Lower lobe of right lung (tissue), 2 donors: ENCODE measurements at regions not wholly inside any gene's neighbourhood (a gene's known extent, or its start where the extent isn't known, plus 50 kb on each side); places are given as distances from the start of the nearest gene placed in this dataset.

Experiments used
- ATAC-seq, 2 donors: fragments of 200-7000 bp; cut with Tn5 transposase; one replicate each; pipeline ENCODE4 v1.9.1; 2020 to 2022; ENCODE audit warnings: mild to moderate bottlenecking in 2 of 2, moderate library complexity in 2 of 2
- DNase-seq: peaks from one replicate; pipeline ENCODE4 v3.0.0-alpha.2; 2020
- H3K27ac ChIP-seq: fragments of 200-600 bp; one replicate; pipeline ENCODE4 v1.8.0; 2022
- H3K27me3 ChIP-seq: fragments of 200-600 bp; one replicate; pipeline ENCODE4 v1.8.0; 2022; ENCODE audit warnings: low read depth
- H3K36me3 ChIP-seq: fragments of 200-600 bp; one replicate; pipeline ENCODE4 v1.8.0; 2022; ENCODE audit warnings: mild to moderate bottlenecking
- H3K4me1 ChIP-seq: fragments of 200-600 bp; one replicate; pipeline ENCODE4 v1.8.0; 2022
- H3K4me3 ChIP-seq: fragments of 200-600 bp; one replicate; pipeline ENCODE4 v1.8.0; 2022; ENCODE audit warnings: mild to moderate bottlenecking
- H3K9me3 ChIP-seq: fragments of 200-600 bp; one replicate; pipeline ENCODE4 v1.8.0; 2022
- CTCF ChIP-seq: fragments of 200-600 bp; IDR thresholded peaks from one replicate; pipeline ENCODE4 v1.8.0; 2022; ENCODE audit warnings: antibody characterized with exemption, mild to moderate bottlenecking
- intact Hi-C: fragments of 100-400 bp; cut with DNase I; formaldehyde crosslinking; loops from one replicate; pipeline ENCODE4 v1.11.0; 2022
- donor health status: DM: no; HTN: yes; CAD: no; lungs with severe emphysema.

DNA sequence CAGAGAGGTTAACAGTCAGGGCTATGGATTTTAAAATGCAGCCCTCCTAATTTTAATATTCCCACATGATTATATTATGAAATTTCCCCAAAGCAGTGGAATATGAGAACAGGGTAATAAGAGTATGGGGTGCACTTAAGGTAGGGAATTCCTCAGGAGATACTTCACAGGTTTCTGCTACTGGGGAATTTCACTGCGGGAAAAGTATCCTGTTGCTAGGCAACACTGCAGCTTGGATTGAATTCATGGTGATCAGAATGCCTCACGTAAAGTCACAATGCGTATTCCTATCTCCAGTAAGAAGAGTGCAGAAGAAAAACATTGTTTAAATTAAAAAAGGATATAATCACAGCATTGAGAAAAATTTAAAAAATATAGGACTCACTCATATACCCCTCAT, 398.1 kb upstream of the RPS6KA3 start:
- no peak overlapping the region for H3K27ac ChIP-seq
- no peak for DNase-seq
- no peaks in the 10 kb centered on the region for H3K9me3 ChIP-seq
- no peak for TF ChIP-seq CTCF
- no peaks in the 10 kb centered on the region for H3K36me3 ChIP-seq
- no peaks in the 10 kb centered on the region for H3K4me1 ChIP-seq
- no peak for ATAC-seq
- intact Hi-C loops = no loop called here
- H3K4me3 ChIP-seq = no peak overlapping the region
- no peaks in the 10 kb centered on the region for H3K27me3 ChIP-seq

DNA sequence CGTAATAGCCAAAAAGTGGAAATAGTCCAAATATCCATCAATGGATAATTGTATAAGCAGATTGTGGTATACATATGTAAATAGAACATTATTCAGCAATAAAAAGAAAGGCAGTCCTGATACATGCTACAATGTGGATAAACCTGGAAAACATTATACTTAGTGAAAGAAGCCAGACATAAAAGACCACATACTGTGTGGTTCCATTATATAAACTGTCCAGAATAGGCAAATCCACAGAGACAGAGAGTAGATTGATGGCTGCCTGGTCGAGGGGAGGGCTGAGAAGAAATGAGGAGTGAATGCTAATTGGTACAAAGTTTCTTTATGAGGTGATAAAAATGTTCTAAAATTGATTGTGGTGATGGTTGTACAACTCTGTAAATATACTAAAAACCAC, 397.4 kb upstream of the RPS6KA3 start:
- intact Hi-C loops = no loop called here

GRCh38 chrX:20663336-20663735, 396.6 kb upstream of the RPS6KA3 start:
- ATAC-seq (no peak), DNase-seq (no peak)
- H3K4me3 ChIP-seq = no peak overlapping the region
- no peak for TF ChIP-seq CTCF
- no peaks in the 10 kb centered on the region for H3K27me3 ChIP-seq
- intact Hi-C loops = no loop called here
- no peaks in the 10 kb centered on the region for H3K36me3 ChIP-seq
- no peaks in the 10 kb centered on the region for H3K9me3 ChIP-seq
- no peaks in the 10 kb centered on the region for H3K4me1 ChIP-seq
- no peak overlapping the region for H3K27ac ChIP-seq

More for the DNA sequence above, 397.4 kb upstream of the RPS6KA3 start:
- DNase-seq (no peak), ATAC-seq (no peak)
- no peak overlapping the region for H3K4me3 ChIP-seq
- no peaks in the 10 kb centered on the region for H3K36me3 ChIP-seq
- H3K9me3 ChIP-seq = no peaks in the 10 kb centered on the region
- H3K27me3 ChIP-seq = no peaks in the 10 kb centered on the region
- H3K27ac ChIP-seq = no peak overlapping the region
- H3K4me1 ChIP-seq = no peaks in the 10 kb centered on the region
- no peak for TF ChIP-seq CTCF

- ATAC-seq = no peak
- H3K4me3 ChIP-seq = no peak overlapping the region
- intact Hi-C loops = no loop called here
- H3K4me1 ChIP-seq = no peaks in the 10 kb centered on the region
- no peak for TF ChIP-seq CTCF
- H3K27ac ChIP-seq = no peak overlapping the region
- no peaks in the 10 kb centered on the region for H3K27me3 ChIP-seq
- H3K9me3 ChIP-seq = no peaks in the 10 kb centered on the region
- no peak for DNase-seq
- no peaks in the 10 kb centered on the region for H3K36me3 ChIP-seq
Measured at GRCh38 chrX:20656721-20657120, 390.0 kb upstream of the RPS6KA3 start.

DNA sequence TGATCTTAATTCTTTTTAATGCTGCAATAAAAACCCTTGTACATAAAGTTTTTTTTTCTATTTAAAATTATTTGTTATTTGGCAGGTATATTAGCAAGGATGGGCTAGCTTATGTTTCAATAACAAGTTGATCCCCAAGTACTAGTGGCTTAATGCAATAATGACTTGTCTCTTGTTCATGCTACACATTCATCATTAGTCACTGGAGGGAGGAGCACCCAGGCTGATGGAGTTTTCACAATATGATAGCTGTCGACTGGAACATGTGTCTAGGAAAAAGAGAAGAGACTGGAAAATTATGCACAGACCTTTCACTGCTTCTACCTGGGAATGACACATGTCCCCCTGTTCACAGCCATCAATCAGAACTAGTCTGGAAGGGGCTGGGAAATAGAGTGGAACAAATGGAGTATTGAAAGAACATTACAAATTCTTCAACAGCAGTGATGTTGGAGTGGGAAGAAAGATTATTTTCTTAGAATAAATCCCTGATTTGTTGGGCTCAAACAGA, 387.9 kb upstream of the RPS6KA3 start:
- Histone ChIP-seq H3K4me3 (no peak overlapping the region), H3K36me3 (no peaks in the 10 kb centered on the region), H3K27me3 (no peaks in the 10 kb centered on the region), H3K4me1 (no peaks in the 10 kb centered on the region), H3K9me3 (no peaks in the 10 kb centered on the region), H3K27ac (no peak overlapping the region)
- TF ChIP-seq CTCF = no peak
- intact Hi-C loops = no loop called here
- DNase-seq (no peak), ATAC-seq (no peak)

GRCh38 chrX:20653070-20653469, 386.4 kb upstream of the RPS6KA3 start:
- DNase-seq (no peak), ATAC-seq (no peak)
- no peak for TF ChIP-seq CTCF
- intact Hi-C loops = no loop called here
- H3K9me3 ChIP-seq = no peaks in the 10 kb centered on the region
- no peak overlapping the region for H3K4me3 ChIP-seq
- H3K4me1 ChIP-seq = no peaks in the 10 kb centered on the region
- no peaks in the 10 kb centered on the region for H3K27me3 ChIP-seq
- no peak overlapping the region for H3K27ac ChIP-seq
- H3K36me3 ChIP-seq = no peaks in the 10 kb centered on the region
